HG03025 (cell line): ENCODE measurements at regions not wholly inside any gene's neighbourhood (a gene's known extent, or its start where the extent isn't known, plus 50 kb on each side); places are given as distances from the start of the nearest gene placed in this dataset.

Source experiments
- ATAC-seq: cut with Tn5 transposase; IDR thresholded peaks from one replicate; pipeline ENCODE4 v1.9.1; 2021; ENCODE audit warnings: mild to moderate bottlenecking, moderate library complexity; ENCODE audit not compliant: unreplicated experiment, low FRiP score

DNA sequence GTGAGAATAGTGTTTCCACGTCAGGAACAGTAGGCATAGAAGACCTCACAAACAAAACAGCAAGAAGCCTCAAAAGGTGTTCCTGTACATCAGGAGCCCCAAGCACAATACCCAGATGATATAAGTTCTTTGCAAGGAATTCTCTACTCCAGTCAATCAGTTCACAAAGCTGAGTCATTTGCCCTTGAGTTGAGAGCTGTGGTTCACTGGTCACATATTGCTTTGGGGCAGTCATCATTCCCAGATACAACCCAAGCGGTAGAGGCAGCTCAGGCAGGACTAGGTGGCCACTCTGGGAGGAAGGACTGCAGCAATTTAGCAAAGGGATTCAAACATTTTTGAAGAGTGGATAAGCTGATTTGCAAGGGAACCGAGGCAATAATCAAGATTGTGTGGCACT, 551.5 kb upstream of the ZFP42 start:
- no peak for ATAC-seq

DNA sequence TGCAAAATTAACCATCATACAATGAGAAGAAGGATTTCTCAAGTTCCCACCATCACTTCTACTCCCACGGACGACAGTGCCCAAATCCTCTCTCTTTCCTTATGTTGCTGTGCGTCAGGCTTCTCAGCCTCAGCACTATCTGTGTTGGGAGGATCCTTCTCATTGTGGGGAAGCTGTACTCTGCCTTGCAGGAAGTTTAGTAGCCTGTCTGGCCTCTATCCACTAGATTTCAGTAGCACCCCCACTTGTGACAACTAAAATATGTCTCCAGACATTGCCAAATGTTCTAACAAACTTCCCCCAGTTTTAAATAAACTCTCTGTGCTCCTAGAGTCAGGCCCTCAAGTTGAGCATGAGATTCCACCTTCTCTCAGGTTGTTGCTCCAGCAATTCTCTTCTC, 545.9 kb upstream of the ZFP42 start:
- no peak for ATAC-seq

- ATAC-seq: no peak
Observed at GRCh38 chr4:187451776-187452175, 543.8 kb upstream of the ZFP42 start.

GRCh38 chr4:187460016-187460415, 535.6 kb upstream of the ZFP42 start:
- no peak for ATAC-seq

- no peak for ATAC-seq
Observed at GRCh38 chr4:187464573-187464972, 531.0 kb upstream of the ZFP42 start.

GRCh38 chr4:187467224-187467623, 528.3 kb upstream of the ZFP42 start:
- ATAC-seq: no peak

- no peak for ATAC-seq
Observed at GRCh38 chr4:187469627-187470026, 525.9 kb upstream of the ZFP42 start.

- ATAC-seq: no peak
Observed at GRCh38 chr4:187470061-187470460, 525.5 kb upstream of the ZFP42 start.

DNA sequence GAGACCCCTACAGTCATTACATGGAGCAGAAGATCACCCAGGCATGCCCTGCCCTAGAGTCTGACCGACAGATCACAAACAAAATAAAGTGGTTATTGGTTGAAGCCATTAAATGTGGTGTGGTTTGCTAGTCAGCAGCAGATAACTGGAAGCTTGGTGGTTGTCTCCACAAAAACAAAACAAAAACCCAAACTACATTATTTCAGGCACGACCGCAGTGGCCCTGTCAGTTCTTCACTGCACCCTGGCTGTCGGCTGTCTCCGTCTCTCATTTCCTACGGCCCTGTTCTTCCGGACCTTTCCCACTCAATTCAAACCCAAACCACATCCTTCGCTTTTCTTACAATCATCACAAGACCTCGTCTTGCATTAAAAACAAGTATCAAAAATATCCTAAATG, 521.3 kb upstream of the ZFP42 start:
- ATAC-seq: no peak

GRCh38 chr4:187475901-187476300, 519.7 kb upstream of the ZFP42 start:
- ATAC-seq: no peak

DNA sequence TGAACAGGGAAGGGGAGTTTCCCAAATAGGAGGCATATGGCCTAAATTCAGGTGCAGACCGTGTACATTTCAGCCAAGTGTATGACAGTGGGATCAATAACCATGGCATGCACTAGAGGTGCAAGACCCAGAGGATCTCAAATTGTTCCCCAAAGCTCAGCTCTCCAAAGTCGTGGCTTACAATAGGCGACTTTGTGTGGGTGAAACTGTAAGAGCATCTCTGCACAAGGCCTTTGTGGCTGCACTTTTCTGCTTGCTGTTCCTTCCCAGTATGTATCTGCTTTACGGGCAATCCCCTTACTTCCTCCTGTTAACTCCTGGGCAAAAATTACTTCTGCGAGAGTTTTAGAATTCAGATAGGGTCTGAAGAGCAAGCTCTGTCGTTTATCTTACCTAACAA, 518.3 kb upstream of the ZFP42 start:
- no peak for ATAC-seq

- ATAC-seq: no peak
Observed at GRCh38 chr4:187478292-187479140, 517.1 kb upstream of the ZFP42 start.

DNA sequence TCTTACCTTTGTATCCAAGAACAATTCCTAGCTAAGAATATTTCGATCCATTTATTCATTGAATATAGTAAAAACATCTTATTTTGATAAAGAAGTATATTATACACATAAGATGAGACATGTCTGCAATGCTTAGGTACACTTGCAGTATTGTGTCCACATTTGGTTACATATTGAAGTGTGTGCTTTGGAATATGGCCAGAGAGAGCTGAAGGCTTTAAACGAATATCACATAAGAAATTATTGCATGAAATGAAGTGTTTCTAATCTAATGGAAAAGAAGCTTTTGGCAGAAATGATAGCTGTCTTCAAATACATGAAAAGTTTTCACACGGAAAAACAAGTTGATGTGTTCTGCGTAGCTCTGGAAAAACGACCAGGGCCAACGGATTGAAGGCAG, 516.1 kb upstream of the ZFP42 start:
- ATAC-seq: no peak

DNA sequence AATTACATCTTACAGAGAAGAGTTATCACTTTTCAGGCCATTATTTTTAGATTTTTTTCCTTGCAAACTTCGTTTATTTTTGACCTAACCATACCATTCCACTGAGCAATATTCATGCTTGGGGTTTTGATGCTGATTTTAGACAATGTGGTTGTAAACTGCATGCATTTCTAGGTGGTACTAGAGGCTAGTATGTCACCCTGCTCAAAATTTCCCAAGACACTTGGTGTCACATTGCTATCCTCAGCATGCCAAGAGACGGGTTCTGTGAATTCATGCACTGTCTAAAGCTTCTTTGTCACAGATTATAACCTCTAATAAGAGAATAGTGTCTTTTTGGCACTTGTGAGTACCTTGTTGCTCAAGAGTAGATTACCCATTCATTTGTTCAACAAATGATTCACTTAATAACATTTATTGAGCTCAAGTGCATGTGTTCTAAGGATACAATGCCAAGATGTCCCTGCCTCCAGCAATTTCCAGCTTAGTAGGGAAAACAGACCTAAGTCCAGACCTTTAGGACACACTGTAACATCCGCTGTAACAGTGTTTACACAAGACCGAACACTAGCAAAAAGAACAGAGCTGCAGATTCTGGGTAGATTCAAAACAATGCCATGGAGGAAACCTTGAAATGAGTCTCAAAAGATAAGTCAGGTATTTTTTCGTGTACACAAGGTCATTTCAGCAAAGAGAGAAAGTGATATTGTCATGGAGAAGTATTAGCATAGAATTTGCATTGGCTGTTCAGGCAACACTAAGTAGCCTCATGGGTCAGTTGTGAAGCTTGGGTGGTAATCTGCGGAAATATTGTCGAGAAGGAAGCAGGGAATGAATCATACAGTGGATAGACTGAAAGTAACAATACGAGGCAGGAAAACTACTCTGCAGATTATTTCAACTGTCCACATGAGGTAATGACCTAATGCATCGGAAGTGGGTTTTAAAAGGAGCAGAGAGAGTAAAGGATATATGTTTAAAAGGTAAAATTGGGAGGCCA, 515.1 kb upstream of the ZFP42 start:
- no peak for ATAC-seq

DNA sequence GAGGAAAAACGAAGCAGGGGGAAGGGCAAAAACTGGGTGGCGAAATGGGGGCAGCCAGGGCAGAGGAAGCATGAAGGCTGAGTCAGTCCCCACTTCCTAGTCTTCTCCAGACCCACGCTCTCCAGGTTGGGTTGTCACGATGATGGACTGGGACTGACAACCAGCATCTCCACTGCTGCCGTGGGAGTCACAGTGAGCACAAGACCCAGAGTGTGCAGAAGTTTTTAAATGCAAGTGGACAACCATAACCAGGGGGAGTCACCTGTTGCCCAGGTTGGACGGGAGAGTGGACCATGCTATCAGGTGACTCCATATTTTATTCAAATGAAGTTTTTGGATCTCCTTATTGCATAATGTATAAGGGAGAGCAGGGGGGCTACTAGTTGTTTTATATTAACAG, 511.4 kb upstream of the ZFP42 start:
- ATAC-seq: no peak

GRCh38 chr4:187485676-187486075, 509.9 kb upstream of the ZFP42 start:
- ATAC-seq: no peak

- ATAC-seq: no peak
Observed at GRCh38 chr4:187491286-187491685, 504.3 kb upstream of the ZFP42 start.

GRCh38 chr4:187491959-187492358, 503.6 kb upstream of the ZFP42 start:
- no peak for ATAC-seq

GRCh38 chr4:187493661-187494060, 501.9 kb upstream of the ZFP42 start:
- no peak for ATAC-seq

DNA sequence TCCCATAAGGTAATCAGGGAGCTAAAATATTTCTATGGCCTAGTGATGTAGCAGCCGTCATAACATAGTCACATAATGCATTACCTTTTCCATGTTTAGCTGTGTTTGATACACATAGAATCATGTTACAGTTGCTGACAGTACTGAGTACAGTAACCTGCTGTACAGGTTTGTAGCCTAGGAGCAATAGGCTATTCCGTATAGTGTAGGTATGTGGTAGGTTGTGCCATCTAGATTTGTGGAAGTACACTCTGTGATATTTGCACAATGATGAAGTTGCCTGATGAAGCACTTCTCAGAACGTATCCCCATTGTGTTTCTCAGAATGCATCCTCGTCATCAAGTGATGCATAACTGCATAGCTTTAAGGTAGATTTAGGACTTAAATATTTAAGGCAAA, 495.6 kb upstream of the ZFP42 start:
- no peak for ATAC-seq

- no peak for ATAC-seq
Observed at GRCh38 chr4:187500796-187501195, 494.8 kb upstream of the ZFP42 start.
